ENCODE measurements at regions not wholly inside any gene's neighbourhood (a gene's known extent, or its start where the extent isn't known, plus 50 kb on each side); places are given as distances from the start of the nearest gene placed in this dataset.
A peak's percentile ranks its signal among the peaks of the same experiment; 100 is the strongest.

GRCh38 chr6:27684264-27685211, 211.6 kb upstream of the ZNF184 start:
- DNase-seq, result peak; percentile 92
- H3K4me1 Mint-ChIP-seq, result no peaks in the 10 kb centered on the region
- TF ChIP-seq, protein P1, sequence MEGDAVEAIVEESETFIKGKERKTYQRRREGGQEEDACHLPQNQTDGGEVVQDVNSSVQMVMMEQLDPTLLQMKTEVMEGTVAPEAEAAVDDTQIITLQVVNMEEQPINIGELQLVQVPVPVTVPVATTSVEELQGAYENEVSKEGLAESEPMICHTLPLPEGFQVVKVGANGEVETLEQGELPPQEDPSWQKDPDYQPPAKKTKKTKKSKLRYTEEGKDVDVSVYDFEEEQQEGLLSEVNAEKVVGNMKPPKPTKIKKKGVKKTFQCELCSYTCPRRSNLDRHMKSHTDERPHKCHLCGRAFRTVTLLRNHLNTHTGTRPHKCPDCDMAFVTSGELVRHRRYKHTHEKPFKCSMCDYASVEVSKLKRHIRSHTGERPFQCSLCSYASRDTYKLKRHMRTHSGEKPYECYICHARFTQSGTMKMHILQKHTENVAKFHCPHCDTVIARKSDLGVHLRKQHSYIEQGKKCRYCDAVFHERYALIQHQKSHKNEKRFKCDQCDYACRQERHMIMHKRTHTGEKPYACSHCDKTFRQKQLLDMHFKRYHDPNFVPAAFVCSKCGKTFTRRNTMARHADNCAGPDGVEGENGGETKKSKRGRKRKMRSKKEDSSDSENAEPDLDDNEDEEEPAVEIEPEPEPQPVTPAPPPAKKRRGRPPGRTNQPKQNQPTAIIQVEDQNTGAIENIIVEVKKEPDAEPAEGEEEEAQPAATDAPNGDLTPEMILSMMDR (conservative IDR thresholded peaks at IDR 0.05), result peak; percentile 21
- H3K27me3 Mint-ChIP-seq (ENCODE audit: insufficient read depth), result peaks cover 45% of the 10 kb centered on the region
- H3K36me3 ChIP-seq (ENCODE audit: control insufficient read depth, insufficient read depth, low read length), result no peaks in the 10 kb centered on the region
- H3K4me3 ChIP-seq (ENCODE audit: low read length), result peak overlapping the region; percentile 19
- H3K27ac ChIP-seq (ENCODE audit: low read depth, low read length), result no peak overlapping the region
- no peaks in the 10 kb centered on the region for H3K9me3 Mint-ChIP-seq
- H3K27ac Mint-ChIP-seq, result no peak overlapping the region
- no peaks in the 10 kb centered on the region for H3K4me1 ChIP-seq (ENCODE audit: control insufficient read depth, insufficient read depth, low read length)
- H3K9me3 ChIP-seq (ENCODE audit: control insufficient read depth, low read length), result no peaks in the 10 kb centered on the region
- no peak overlapping the region for H3K9ac ChIP-seq (ENCODE audit: extremely low read depth, low read length, poor library complexity, severe bottlenecking)
- H3K4me3 Mint-ChIP-seq, result peak overlapping the region; percentile 28
- H3K27me3 ChIP-seq (ENCODE audit: control insufficient read depth, insufficient read depth, low read length, poor library complexity, severe bottlenecking), result peaks cover 24% of the 10 kb centered on the region
- 32 to 52% methylated on average over 16 to 34 of the region's 34 CpGs for WGBS, 2 experiments (ENCODE audit: insufficient coverage in 1 of 2, insufficient read length in 1 of 2)
- no peaks in the 10 kb centered on the region for H3K36me3 Mint-ChIP-seq (ENCODE audit: low read depth)

- no peaks in the 10 kb centered on the region for H3K9me3 ChIP-seq (ENCODE audit: control insufficient read depth, low read length)
- 8 to 10% methylated on average over 35 to 47 of the region's 47 CpGs for WGBS, 2 experiments (ENCODE audit: insufficient coverage in 1 of 2, insufficient read length in 1 of 2)
- H3K27me3 ChIP-seq (ENCODE audit: control insufficient read depth, insufficient read depth, low read length, poor library complexity, severe bottlenecking), result peaks cover 64% of the 10 kb centered on the region
- H3K27ac ChIP-seq (ENCODE audit: low read depth, low read length), result no peak overlapping the region
- TF ChIP-seq, protein P1 (conservative IDR thresholded peaks at IDR 0.05), result no peak
- no peak overlapping the region for H3K27ac Mint-ChIP-seq
- H3K4me1 Mint-ChIP-seq, result no peaks in the 10 kb centered on the region
- H3K4me1 ChIP-seq (ENCODE audit: control insufficient read depth, insufficient read depth, low read length), result no peaks in the 10 kb centered on the region
- no peaks in the 10 kb centered on the region for H3K9me3 Mint-ChIP-seq
- peak overlapping the region; percentile 78 for H3K4me3 ChIP-seq (ENCODE audit: low read length)
- H3K4me3 Mint-ChIP-seq, result peak overlapping the region; percentile 65
- no peaks in the 10 kb centered on the region for H3K36me3 ChIP-seq (ENCODE audit: control insufficient read depth, insufficient read depth, low read length)
- H3K27me3 Mint-ChIP-seq (ENCODE audit: insufficient read depth), result peaks cover 77% of the 10 kb centered on the region
- H3K36me3 Mint-ChIP-seq (ENCODE audit: low read depth), result no peaks in the 10 kb centered on the region
- DNase-seq, result peak; percentile 56
- peak overlapping the region; percentile 7 for H3K9ac ChIP-seq (ENCODE audit: extremely low read depth, low read length, poor library complexity, severe bottlenecking)
Measured at GRCh38 chr6:27679964-27680694, 207.2 kb upstream of the ZNF184 start.

GRCh38 chr6:27679308-27679963, 206.5 kb upstream of the ZNF184 start:
- peaks cover 65% of the 10 kb centered on the region for H3K27me3 ChIP-seq (ENCODE audit: control insufficient read depth, insufficient read depth, low read length, poor library complexity, severe bottlenecking)
- 13 to 17% methylated on average over 16 to 27 of the region's 27 CpGs for WGBS, 2 experiments (ENCODE audit: insufficient coverage in 1 of 2, insufficient read length in 1 of 2)
- H3K9ac ChIP-seq (ENCODE audit: extremely low read depth, low read length, poor library complexity, severe bottlenecking), result peak overlapping the region; percentile 7
- H3K4me1 ChIP-seq (ENCODE audit: control insufficient read depth, insufficient read depth, low read length), result no peaks in the 10 kb centered on the region
- H3K9me3 ChIP-seq (ENCODE audit: control insufficient read depth, low read length), result no peaks in the 10 kb centered on the region
- Mint-ChIP-seq H3K9me3 (no peaks in the 10 kb centered on the region), H3K36me3 (ENCODE audit: low read depth) (no peaks in the 10 kb centered on the region), H3K27me3 (ENCODE audit: insufficient read depth) (peaks cover 81% of the 10 kb centered on the region), H3K27ac (no peak overlapping the region), H3K4me1 (no peaks in the 10 kb centered on the region), H3K4me3 (peak overlapping the region; percentile 65)
- DNase-seq, result peak; percentile 70
- H3K27ac ChIP-seq (ENCODE audit: low read depth, low read length), result no peak overlapping the region
- TF ChIP-seq, protein P1 (conservative IDR thresholded peaks at IDR 0.05), result no peak
- no peaks in the 10 kb centered on the region for H3K36me3 ChIP-seq (ENCODE audit: control insufficient read depth, insufficient read depth, low read length)
- peak overlapping the region; percentile 78 for H3K4me3 ChIP-seq (ENCODE audit: low read length)

Data from endodermal cell (in vitro differentiated cells).